Epithelial cell of proximal tubule (primary cell): ENCODE measurements at regions not wholly inside any gene's neighbourhood (a gene's known extent, or its start where the extent isn't known, plus 50 kb on each side); places are given as distances from the start of the nearest gene placed in this dataset.

Source experiments
- DNase-seq: peaks from one replicate; pipeline ENCODE4 v3.0.0-alpha.2; 2011; ENCODE audit warnings: low read depth
- H3K4me3 ChIP-seq: 2 replicates; pipeline ENCODE4 v1.5.1; 2011; ENCODE audit warnings: low read depth, mild to moderate bottlenecking, low read length
- CTCF ChIP-seq: conservative IDR thresholded peaks from 2 replicates; pipeline ENCODE4 v1.5.1; 2012; ENCODE audit warnings: low read depth, mild to moderate bottlenecking, low read length

GRCh38 chr1:218669431-218669830 is 324.3 kb downstream of the TGFB2 start:
- DNase-seq, result no peak
- no peak for TF ChIP-seq CTCF
- no peak overlapping the region for H3K4me3 ChIP-seq

- no peak overlapping the region for H3K4me3 ChIP-seq
- no peak for DNase-seq
- TF ChIP-seq CTCF, result no peak
Measured at GRCh38 chr1:218670875-218671274, 325.7 kb downstream of the TGFB2 start.

- no peak overlapping the region for H3K4me3 ChIP-seq
- no peak for TF ChIP-seq CTCF
- no peak for DNase-seq
Measured at GRCh38 chr1:218671573-218671972, 326.4 kb downstream of the TGFB2 start.

GRCh38 chr1:218673170-218673569 is 328.0 kb downstream of the TGFB2 start:
- TF ChIP-seq CTCF, result no peak
- no peak for DNase-seq
- H3K4me3 ChIP-seq, result no peak overlapping the region

- no peak for DNase-seq
- TF ChIP-seq CTCF, result no peak
- no peak overlapping the region for H3K4me3 ChIP-seq
Measured at GRCh38 chr1:218674280-218674773, 329.2 kb downstream of the TGFB2 start.

- DNase-seq, result no peak
- H3K4me3 ChIP-seq, result no peak overlapping the region
- TF ChIP-seq CTCF, result no peak
Measured at GRCh38 chr1:218677026-218677425, 331.9 kb downstream of the TGFB2 start.

- TF ChIP-seq CTCF, result no peak
- no peak overlapping the region for H3K4me3 ChIP-seq
- DNase-seq, result no peak
Measured at GRCh38 chr1:218679391-218679790, 334.3 kb downstream of the TGFB2 start.
